ENCODE measurements at regions not wholly inside any gene's neighbourhood (a gene's known extent, or its start where the extent isn't known, plus 50 kb on each side); places are given as distances from the start of the nearest gene placed in this dataset.
A peak's percentile ranks its signal among the peaks of the same experiment; 100 is the strongest.
"Not testable (repeated sequence)": the region's sequence is repeated elsewhere in the genome, so short reads cannot be mapped to it uniquely, and the experiment has no call there.

DNA sequence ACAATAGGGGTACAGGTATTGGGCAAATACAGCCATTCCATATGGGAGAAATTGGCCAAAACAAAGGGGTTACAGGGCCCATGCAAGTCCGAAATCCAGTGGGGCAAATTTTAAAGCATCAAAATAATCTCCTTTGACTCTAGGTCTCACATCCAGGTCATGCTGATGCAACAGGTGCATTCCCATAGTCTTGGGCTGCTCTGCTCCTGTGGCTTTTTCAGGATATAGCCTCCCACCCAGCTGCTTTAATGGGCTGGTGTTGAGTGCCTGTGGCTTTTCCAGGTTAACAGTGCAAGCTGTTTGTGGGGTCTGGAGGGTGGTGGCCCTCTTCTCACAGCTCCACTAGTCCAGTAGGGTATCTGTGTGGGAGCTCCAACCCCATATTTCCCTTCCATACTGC, 607.1 kb downstream of the MEI4 start:
- TF ChIP-seq, protein P1, sequence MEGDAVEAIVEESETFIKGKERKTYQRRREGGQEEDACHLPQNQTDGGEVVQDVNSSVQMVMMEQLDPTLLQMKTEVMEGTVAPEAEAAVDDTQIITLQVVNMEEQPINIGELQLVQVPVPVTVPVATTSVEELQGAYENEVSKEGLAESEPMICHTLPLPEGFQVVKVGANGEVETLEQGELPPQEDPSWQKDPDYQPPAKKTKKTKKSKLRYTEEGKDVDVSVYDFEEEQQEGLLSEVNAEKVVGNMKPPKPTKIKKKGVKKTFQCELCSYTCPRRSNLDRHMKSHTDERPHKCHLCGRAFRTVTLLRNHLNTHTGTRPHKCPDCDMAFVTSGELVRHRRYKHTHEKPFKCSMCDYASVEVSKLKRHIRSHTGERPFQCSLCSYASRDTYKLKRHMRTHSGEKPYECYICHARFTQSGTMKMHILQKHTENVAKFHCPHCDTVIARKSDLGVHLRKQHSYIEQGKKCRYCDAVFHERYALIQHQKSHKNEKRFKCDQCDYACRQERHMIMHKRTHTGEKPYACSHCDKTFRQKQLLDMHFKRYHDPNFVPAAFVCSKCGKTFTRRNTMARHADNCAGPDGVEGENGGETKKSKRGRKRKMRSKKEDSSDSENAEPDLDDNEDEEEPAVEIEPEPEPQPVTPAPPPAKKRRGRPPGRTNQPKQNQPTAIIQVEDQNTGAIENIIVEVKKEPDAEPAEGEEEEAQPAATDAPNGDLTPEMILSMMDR (IDR thresholded peaks at IDR 0.05; ENCODE audit: low read depth, low read length): no peak
- H3K4me3 ChIP-seq (replicated peaks in 1 of 2; ENCODE audit: low read depth in 2 of 2, low read length in 2 of 2): no peak overlapping the region
- DNase-seq (ENCODE audit: low read depth in 2 of 2): no peak

DNA sequence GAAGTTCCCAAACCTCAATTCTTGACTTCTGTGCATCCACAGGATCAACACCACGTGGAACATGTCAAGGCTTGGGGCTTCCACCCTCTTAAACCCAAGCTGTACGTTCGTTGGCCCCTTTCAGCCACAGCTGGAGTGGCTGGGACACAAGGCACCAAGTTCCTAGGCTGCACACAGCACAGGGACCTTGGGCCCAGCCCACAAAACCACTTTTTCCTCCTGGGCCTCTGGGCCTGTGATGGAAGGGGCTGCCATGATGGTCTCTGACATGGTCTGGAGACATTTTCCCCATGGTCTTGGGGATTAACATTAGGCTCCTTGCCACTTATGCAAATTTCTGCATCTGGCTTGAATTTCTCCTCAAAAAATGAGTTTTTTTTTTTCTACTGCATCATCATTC, 606.9 kb upstream of the IRAK1BP1 start:
- DNase-seq (ENCODE audit: low read depth in 2 of 2); H3K4me3 ChIP-seq (replicated peaks in 1 of 2; ENCODE audit: low read depth in 2 of 2, low read length in 2 of 2): not testable (repeated sequence)

DNA sequence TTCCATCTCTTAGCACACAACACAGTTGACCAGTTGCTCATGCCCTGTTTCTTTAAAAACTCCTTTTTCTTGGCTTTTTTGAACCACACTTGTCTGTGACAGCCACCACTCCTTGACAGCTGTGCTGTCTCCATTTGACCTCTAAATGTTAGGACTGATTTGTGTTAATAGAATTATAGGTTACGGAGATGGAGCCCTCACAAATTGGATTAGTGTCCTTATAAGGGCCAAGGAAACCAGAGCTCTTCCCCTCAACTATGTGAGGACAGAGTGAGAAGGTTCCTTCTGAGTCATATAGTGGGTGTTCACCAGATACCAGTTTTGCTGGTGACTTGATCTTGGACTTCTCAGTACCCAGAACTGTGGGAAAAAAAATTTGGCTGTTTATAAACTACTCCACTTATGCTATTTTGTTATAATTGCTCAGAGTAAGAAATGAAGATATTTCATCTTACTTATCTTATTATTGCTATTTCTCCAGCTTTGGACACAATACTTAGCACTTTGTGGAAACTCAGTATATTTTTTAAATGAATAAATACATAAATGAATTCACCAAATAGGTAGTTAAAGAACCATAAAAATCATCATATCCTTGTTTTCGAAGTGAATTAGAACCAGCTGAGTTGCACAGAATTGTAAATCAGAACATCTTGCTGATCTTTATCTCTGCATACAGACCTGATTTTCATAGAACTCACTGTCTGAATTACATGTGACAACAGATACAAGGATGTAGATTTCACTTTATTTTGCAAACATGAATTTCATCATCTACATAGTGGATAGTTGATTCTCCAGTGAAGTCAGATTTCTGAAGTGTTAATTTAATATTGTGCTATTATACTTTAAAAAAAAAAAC, 598.5 kb upstream of the IRAK1BP1 start:
- TF ChIP-seq, protein P1 (IDR thresholded peaks at IDR 0.05; ENCODE audit: low read depth, low read length): no peak
- no peak for DNase-seq (ENCODE audit: low read depth in 2 of 2)
- no peak overlapping the region for H3K4me3 ChIP-seq (replicated peaks in 1 of 2; ENCODE audit: low read depth in 2 of 2, low read length in 2 of 2)

DNA sequence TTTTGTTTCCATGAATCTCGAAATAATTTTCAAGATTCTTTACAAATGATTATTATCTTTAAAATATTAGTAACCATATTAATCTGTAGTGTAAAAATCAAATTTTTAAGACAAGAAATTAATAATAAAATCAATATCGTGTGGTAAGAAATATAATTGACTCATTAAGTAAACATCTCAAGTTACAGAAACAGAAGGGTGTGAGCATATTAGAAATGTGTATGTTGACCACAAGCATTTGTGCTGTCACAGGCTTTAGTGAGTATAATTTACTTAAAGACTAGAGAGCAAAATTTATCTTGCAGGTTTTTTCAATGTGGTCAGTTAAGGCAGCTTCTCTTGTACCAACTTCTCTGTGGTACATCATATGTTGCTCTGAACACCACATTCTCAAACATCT, 566.5 kb upstream of the IRAK1BP1 start:
- DNase-seq (ENCODE audit: low read depth in 2 of 2): peak in 1 of 2 donors; percentile 1
- no peak overlapping the region for H3K4me3 ChIP-seq (replicated peaks in 1 of 2; ENCODE audit: low read depth in 2 of 2, low read length in 2 of 2)
- TF ChIP-seq, protein P1 (IDR thresholded peaks at IDR 0.05; ENCODE audit: low read depth, low read length): no peak

DNA sequence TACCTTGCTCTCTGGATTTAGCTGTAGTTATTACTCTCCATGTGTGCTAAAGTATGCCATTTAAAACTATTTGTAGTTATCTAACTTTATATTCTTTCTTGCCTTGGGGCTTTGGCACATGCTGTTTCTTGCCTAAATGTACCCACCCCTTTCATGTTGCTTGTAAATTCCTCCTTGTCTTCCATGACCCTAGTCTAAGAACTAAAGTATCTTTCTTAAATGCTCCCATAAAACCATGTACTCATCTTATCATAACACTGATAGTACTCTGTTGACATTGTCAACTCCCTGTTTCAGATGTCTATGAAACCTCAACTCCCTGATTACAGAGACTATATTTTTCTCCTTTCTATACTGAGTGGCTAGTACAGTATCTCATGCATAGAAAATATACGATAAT, 564.9 kb upstream of the IRAK1BP1 start:
- no peak for DNase-seq (ENCODE audit: low read depth in 2 of 2)
- H3K4me3 ChIP-seq (replicated peaks in 1 of 2; ENCODE audit: low read depth in 2 of 2, low read length in 2 of 2): no peak overlapping the region
- TF ChIP-seq, protein P1 (IDR thresholded peaks at IDR 0.05; ENCODE audit: low read depth, low read length): no peak

DNA sequence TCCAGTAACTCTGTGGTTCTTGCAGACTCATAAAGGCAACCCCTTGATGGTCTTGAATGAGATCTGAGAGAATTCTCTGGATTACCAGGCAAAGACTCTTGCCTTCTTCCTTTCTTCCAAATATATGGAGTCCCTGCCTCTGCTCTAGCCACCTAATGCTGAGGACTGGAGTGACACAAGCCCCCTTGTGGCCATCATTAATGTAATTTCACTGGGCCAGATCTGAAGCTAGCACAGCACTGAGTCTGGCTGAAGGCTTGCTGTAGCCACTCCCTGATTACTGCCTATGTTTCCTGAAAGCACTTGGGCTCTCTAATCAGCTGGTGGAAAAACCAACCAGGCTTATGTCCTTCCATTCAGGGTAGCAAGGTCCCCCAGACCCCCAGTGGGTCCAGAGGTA, 559.3 kb upstream of the IRAK1BP1 start:
- TF ChIP-seq, protein P1 (IDR thresholded peaks at IDR 0.05; ENCODE audit: low read depth, low read length): no peak
- no peak overlapping the region for H3K4me3 ChIP-seq (replicated peaks in 1 of 2; ENCODE audit: low read depth in 2 of 2, low read length in 2 of 2)
- DNase-seq (ENCODE audit: low read depth in 2 of 2): peak in 1 of 2 donors; percentile 2

DNA sequence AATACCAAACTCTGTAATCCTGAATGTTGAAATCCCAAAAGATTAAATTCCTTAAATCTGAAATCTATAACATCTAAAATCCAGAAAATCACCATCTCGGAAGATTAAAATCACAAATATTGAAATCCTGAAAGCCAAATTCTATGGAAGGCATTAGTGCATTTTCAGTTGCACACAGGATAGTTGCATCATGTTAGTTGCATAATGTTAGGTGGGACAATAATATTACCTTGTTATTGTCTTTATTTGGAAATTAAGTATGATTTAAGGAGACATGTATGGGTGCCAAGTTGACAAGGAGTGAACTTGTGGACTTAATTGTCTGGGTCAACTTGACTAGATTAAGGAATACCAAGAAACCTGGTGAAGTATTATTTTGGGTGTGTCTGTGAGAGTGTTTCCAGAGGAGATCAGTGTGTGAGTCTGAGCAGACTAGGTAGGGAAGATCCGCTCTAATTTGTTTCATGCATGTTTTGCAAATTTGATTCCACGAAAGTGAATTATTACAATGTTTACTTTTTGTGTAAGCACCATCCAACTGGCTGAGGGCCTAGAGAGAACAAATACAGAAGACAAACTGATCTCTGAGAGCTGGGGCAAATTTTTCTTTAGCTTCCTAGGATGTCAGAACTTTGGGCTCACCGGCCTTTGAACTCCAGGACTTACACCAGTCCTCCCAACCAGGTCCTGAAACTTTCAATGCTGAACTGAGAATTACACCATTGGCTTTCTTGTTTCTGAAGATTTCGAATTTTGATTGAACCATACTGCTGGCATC, 545.1 kb upstream of the IRAK1BP1 start:
- TF ChIP-seq, protein P1 (IDR thresholded peaks at IDR 0.05; ENCODE audit: low read depth, low read length): no peak
- DNase-seq (ENCODE audit: low read depth in 2 of 2): no peak
- no peak overlapping the region for H3K4me3 ChIP-seq (replicated peaks in 1 of 2; ENCODE audit: low read depth in 2 of 2, low read length in 2 of 2)

Data from cardiac fibroblast (primary cell).